ENCODE measurements at regions not wholly inside any gene's neighbourhood (a gene's known extent, or its start where the extent isn't known, plus 50 kb on each side); places are given as distances from the start of the nearest gene placed in this dataset.

DNA sequence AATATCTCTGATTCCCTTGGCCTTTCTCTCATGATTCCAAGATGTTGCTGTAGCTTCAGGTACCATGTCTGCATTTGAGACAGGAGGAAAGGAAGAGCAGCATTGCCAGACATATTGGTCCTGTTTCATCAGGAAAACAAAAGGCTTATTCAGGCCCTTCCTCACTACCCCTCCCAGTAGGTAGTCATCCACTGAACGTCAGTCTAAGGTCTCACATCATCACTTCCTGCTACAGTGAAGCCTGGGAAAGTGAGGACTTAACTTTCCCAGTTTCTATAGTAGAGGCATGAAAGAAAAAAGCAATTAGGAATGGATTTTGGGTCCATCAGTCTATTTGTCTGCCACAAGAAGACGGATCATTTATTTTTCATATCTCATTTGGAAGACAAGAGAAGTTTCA, 85.7 kb upstream of the SOX4 start:
- Histone ChIP-seq H3K4me2 (ENCODE audit: extremely low read depth, insufficient read depth, low read length) (no peak overlapping the region), H3K27ac (ENCODE audit: insufficient read depth, low read length) (no peak overlapping the region), H3K27me3 (ENCODE audit: control insufficient read depth, insufficient read depth, low read length) (no peaks in the 10 kb centered on the region), H2AFZ (ENCODE audit: low read length) (no peak overlapping the region), H4K20me1 (ENCODE audit: control insufficient read depth, extremely low read depth, insufficient read depth, low read length) (no peaks in the 10 kb centered on the region), H3K36me3 (ENCODE audit: control insufficient read depth, insufficient read depth, low read length) (no peaks in the 10 kb centered on the region), H3K4me1 (ENCODE audit: control insufficient read depth, extremely low read depth, insufficient read depth, low read length) (no peaks in the 10 kb centered on the region), H3K4me3 (replicated peaks in 1 of 4; ENCODE audit: control extremely low read depth in 1 of 4, insufficient read depth in 1 of 4, low read depth in 3 of 4, low read length in 4 of 4) (no peak overlapping the region), H3K9me3 (ENCODE audit: control insufficient read depth, insufficient read depth, low read depth, low read length) (no peaks in the 10 kb centered on the region), H3K79me2 (ENCODE audit: control insufficient read depth, insufficient read depth, low read length) (no peaks in the 10 kb centered on the region), H3K9ac (ENCODE audit: insufficient read depth, low read length) (no peak overlapping the region)
- DNase-seq (ENCODE audit: low read depth in 2 of 2): peak in 1 of 2 donors; percentile 22
- no peak for TF ChIP-seq EZH2 (IDR thresholded peaks at IDR 0.05; ENCODE audit: low read length, missing control alignments)

GRCh38 chr6:21508753-21509152, 84.8 kb upstream of the SOX4 start:
- Histone ChIP-seq H3K79me2 (ENCODE audit: control insufficient read depth, insufficient read depth, low read length) (no peaks in the 10 kb centered on the region), H3K27ac (ENCODE audit: insufficient read depth, low read length) (no peak overlapping the region)

DNA sequence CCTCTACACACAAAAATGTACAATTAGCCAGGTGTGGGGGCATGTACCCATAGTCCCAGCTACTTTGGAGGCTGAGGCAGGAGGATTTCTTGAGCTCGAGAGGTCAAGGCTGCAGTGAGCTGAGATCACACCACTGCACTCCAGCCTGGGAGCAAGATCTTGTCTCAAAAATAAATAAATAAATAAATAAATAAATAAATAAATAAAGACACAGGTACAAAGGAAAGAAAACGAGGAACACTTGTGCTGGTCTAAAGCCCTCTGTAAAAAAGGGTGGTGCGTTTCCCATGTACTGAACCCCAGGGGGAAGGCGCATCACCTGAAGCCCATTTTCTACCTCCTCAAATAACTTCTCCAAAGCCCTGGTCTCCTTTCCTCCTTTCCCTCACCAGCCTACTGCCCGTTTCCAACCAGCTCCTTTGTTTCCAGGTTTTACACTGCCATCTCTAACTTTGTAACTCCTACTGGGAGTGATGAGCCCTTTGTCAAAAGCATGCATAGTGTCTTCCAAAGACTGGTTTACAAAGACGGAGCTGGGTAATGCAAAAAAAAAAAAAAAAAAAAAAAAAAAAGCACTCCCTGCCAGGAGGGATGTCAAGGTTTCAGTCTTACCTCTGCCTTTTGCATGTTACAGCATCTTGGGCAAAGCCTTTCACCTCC, 81.5 kb upstream of the SOX4 start:
- Histone ChIP-seq H3K27me3 (ENCODE audit: control insufficient read depth, insufficient read depth, low read length) (no peaks in the 10 kb centered on the region), H3K4me1 (ENCODE audit: control insufficient read depth, extremely low read depth, insufficient read depth, low read length) (no peaks in the 10 kb centered on the region), H3K4me3 (replicated peaks in 1 of 4; ENCODE audit: control extremely low read depth in 1 of 4, insufficient read depth in 1 of 4, low read depth in 3 of 4, low read length in 4 of 4) (no peak overlapping the region), H3K4me2 (ENCODE audit: extremely low read depth, insufficient read depth, low read length) (no peak overlapping the region), H2AFZ (ENCODE audit: low read length) (no peak overlapping the region), H3K27ac (ENCODE audit: insufficient read depth, low read length) (no peak overlapping the region), H4K20me1 (ENCODE audit: control insufficient read depth, extremely low read depth, insufficient read depth, low read length) (no peaks in the 10 kb centered on the region), H3K9ac (ENCODE audit: insufficient read depth, low read length) (no peak overlapping the region), H3K9me3 (ENCODE audit: control insufficient read depth, insufficient read depth, low read depth, low read length) (no peaks in the 10 kb centered on the region), H3K79me2 (ENCODE audit: control insufficient read depth, insufficient read depth, low read length) (no peaks in the 10 kb centered on the region), H3K36me3 (ENCODE audit: control insufficient read depth, insufficient read depth, low read length) (no peaks in the 10 kb centered on the region)
- DNase-seq (ENCODE audit: low read depth in 2 of 2): no peak
- TF ChIP-seq CTCF (conservative IDR thresholded peaks at IDR 0.05 in 1 of 2, IDR thresholded peaks at IDR 0.05 in 1 of 2; ENCODE audit: low read depth in 1 of 2, low read length in 2 of 2) (no peak), EZH2 (IDR thresholded peaks at IDR 0.05; ENCODE audit: low read length, missing control alignments) (no peak)

More at GRCh38 chr6:21508753-21509152, 84.8 kb upstream of the SOX4 start:
- Histone ChIP-seq H4K20me1 (ENCODE audit: control insufficient read depth, extremely low read depth, insufficient read depth, low read length) (no peaks in the 10 kb centered on the region), H3K4me3 (replicated peaks in 1 of 4; ENCODE audit: control extremely low read depth in 1 of 4, insufficient read depth in 1 of 4, low read depth in 3 of 4, low read length in 4 of 4) (no peak overlapping the region), H2AFZ (ENCODE audit: low read length) (no peak overlapping the region), H3K4me1 (ENCODE audit: control insufficient read depth, extremely low read depth, insufficient read depth, low read length) (no peaks in the 10 kb centered on the region), H3K36me3 (ENCODE audit: control insufficient read depth, insufficient read depth, low read length) (no peaks in the 10 kb centered on the region), H3K9ac (ENCODE audit: insufficient read depth, low read length) (no peak overlapping the region), H3K9me3 (ENCODE audit: control insufficient read depth, insufficient read depth, low read depth, low read length) (no peaks in the 10 kb centered on the region), H3K27me3 (ENCODE audit: control insufficient read depth, insufficient read depth, low read length) (no peaks in the 10 kb centered on the region), H3K4me2 (ENCODE audit: extremely low read depth, insufficient read depth, low read length) (no peak overlapping the region)
- TF ChIP-seq EZH2 (IDR thresholded peaks at IDR 0.05; ENCODE audit: low read length, missing control alignments) (no peak), CTCF (conservative IDR thresholded peaks at IDR 0.05 in 1 of 2, IDR thresholded peaks at IDR 0.05 in 1 of 2; ENCODE audit: low read depth in 1 of 2, low read length in 2 of 2) (no peak)
- DNase-seq (ENCODE audit: low read depth in 2 of 2): no peak

All from fibroblast of lung (primary cell).